OCI-LY7 (cell line): ENCODE measurements at regions not wholly inside any gene's neighbourhood (a gene's known extent, or its start where the extent isn't known, plus 50 kb on each side); places are given as distances from the start of the nearest gene placed in this dataset.
A peak's percentile ranks its signal among the peaks of the same experiment; 100 is the strongest.

ENCODE experiments used
- BruUV-seq: library from RNA; stranded (reverse); fragments of 400-500 nt; replicated peaks from 2 replicates; lab custom pipeline; 2021; lab: Mats Ljungman, UMichigan
- CTCF ChIA-PET: fragments of 300-600 bp; sonication (Branson Sonifier 250); formaldehyde crosslinking; loops from one replicate; lab custom pipeline; 2022; ENCODE audit warnings: antibody characterized with exemption; ENCODE audit not compliant: unreplicated experiment; lab: Charles Lee
- POLR2A ChIA-PET: fragments of 300-600 bp; sonication (Branson Sonifier 250); formaldehyde crosslinking; loops from one replicate; lab custom pipeline; 2022; ENCODE audit warnings: antibody characterized with exemption; lab: Charles Lee
- DNase-seq: peaks from one replicate; pipeline ENCODE4 v3.0.0-alpha.2; 2015; ENCODE audit warnings: low spot score
- H2AFZ ChIP-seq: fragments of 200-600 bp; sonication (generic), shearing (Covaris generic); 2 replicates; pipeline ENCODE4 v1.6.1; 2014; ENCODE audit warnings: mild to moderate bottlenecking, antibody characterized with exemption, low read length, moderate library complexity
- H3K27ac ChIP-seq: fragments of 200-600 bp; sonication (generic); 2 replicates; pipeline ENCODE4 v1.5.1; 2014; ENCODE audit warnings: mixed run types, low read depth, mild to moderate bottlenecking, moderate library complexity, low read length, inconsistent platforms; ENCODE audit not compliant: poor library complexity, severe bottlenecking
- H3K36me3 ChIP-seq: fragments of 200-600 bp; sonication (generic); 2 replicates; pipeline ENCODE4 v1.6.1; 2014; ENCODE audit warnings: mild to moderate bottlenecking, antibody characterized with exemption, low read length, moderate library complexity, mixed read lengths; ENCODE audit not compliant: insufficient read depth
- H3K4me1 ChIP-seq: fragments of 200-600 bp; sonication (generic); 2 replicates; pipeline ENCODE4 v1.5.1; 2014; ENCODE audit warnings: mild to moderate bottlenecking, low read length; ENCODE audit not compliant: insufficient read depth, poor library complexity, severe bottlenecking
- H3K4me2 ChIP-seq: fragments of 200-600 bp; sonication (generic); 2 replicates; pipeline ENCODE4 v1.6.1; 2014; ENCODE audit warnings: mild to moderate bottlenecking, low read length
- H3K4me3 ChIP-seq: fragments of 200-600 bp; sonication (generic); 2 replicates; pipeline ENCODE4 v1.5.1; 2014; ENCODE audit warnings: mild to moderate bottlenecking, low read depth, low read length; ENCODE audit not compliant: poor library complexity, severe bottlenecking
- H3K79me2 ChIP-seq: fragments of 200-600 bp; sonication (generic); 2 replicates; pipeline ENCODE4 v1.6.1; 2016; ENCODE audit warnings: low read depth, mild to moderate bottlenecking, low read length, moderate library complexity, mixed read lengths; ENCODE audit not compliant: insufficient read depth
- H3K9me2 ChIP-seq: fragments of 200-600 bp; sonication (generic); 2 replicates; pipeline ENCODE4 v1.6.1; 2016; ENCODE audit warnings: mild to moderate bottlenecking, low read length, mixed read lengths; ENCODE audit not compliant: insufficient read depth
- H3K9me3 ChIP-seq: fragments of 200-600 bp; sonication (generic); 2 replicates; pipeline ENCODE4 v1.6.1; 2014; ENCODE audit warnings: mild to moderate bottlenecking, mixed run types, low read length, mixed read lengths
- H4K20me1 ChIP-seq: fragments of 200-600 bp; sonication (generic); 2 replicates; pipeline ENCODE4 v1.6.1; 2014; ENCODE audit warnings: mild to moderate bottlenecking, antibody characterized with exemption, low read length, moderate library complexity, mixed read lengths; ENCODE audit not compliant: insufficient read depth
- CTCF ChIP-seq: fragments of 200-600 bp; sonication (generic); conservative IDR thresholded peaks from 2 replicates; pipeline ENCODE4 v1.5.1; 2014; ENCODE audit warnings: mild to moderate bottlenecking, antibody characterized with exemption, low read length, moderate library complexity, mixed read lengths
- EZH2phosphoT487 ChIP-seq: fragments of 200-600 bp; sonication (generic); IDR thresholded peaks from 2 replicates; pipeline ENCODE4 v1.6.1; 2018; ENCODE audit warnings: low read depth, borderline replicate concordance, mild to moderate bottlenecking, mixed run types, antibody characterized with exemption, low read length, moderate library complexity, mixed read lengths
- intact Hi-C: fragments of 100-400 bp; cut with micrococcal nuclease; formaldehyde crosslinking; loops from one replicate; pipeline ENCODE4 v1.10.0; 2022; ENCODE audit not compliant: unreplicated experiment

- H4K20me1 ChIP-seq: no peaks in the 10 kb centered on the region
- H3K4me3 ChIP-seq: no peak overlapping the region
- peak overlapping the region; percentile 77 for H2AFZ ChIP-seq
- H3K27ac ChIP-seq: no peak overlapping the region
- H3K9me2 ChIP-seq: no peaks in the 10 kb centered on the region; the same call in 1 of the 2 replicates
- peaks cover 10% of the 10 kb centered on the region; the same call in 1 of the 2 replicates for H3K9me3 ChIP-seq
- POLR2A ChIA-PET: no interaction called here
- CTCF ChIA-PET: no interaction called here
- peak; percentile 43 for DNase-seq
- TF ChIP-seq CTCF (peak; percentile 72), EZH2phosphoT487 (no peak)
- no TSS peak for BruUV-seq
- 0 out of 2 replicates have a peak, but pooled peaks cover 9% of the 10 kb centered on the region for H3K36me3 ChIP-seq
- peak overlapping the region; percentile 12; the same call in 1 of the 2 replicates for H3K4me2 ChIP-seq
- H3K4me1 ChIP-seq: peaks cover 56% of the 10 kb centered on the region
- intact Hi-C loops: loop anchor here (5.0 kb wide), 1 partner anchor 275 kb away; no protein-coding TSS in a partner anchor
- H3K79me2 ChIP-seq: no peaks in the 10 kb centered on the region
Measured at GRCh38 chr4:23337292-23337691, 552.6 kb downstream of the PPARGC1A start.

DNA sequence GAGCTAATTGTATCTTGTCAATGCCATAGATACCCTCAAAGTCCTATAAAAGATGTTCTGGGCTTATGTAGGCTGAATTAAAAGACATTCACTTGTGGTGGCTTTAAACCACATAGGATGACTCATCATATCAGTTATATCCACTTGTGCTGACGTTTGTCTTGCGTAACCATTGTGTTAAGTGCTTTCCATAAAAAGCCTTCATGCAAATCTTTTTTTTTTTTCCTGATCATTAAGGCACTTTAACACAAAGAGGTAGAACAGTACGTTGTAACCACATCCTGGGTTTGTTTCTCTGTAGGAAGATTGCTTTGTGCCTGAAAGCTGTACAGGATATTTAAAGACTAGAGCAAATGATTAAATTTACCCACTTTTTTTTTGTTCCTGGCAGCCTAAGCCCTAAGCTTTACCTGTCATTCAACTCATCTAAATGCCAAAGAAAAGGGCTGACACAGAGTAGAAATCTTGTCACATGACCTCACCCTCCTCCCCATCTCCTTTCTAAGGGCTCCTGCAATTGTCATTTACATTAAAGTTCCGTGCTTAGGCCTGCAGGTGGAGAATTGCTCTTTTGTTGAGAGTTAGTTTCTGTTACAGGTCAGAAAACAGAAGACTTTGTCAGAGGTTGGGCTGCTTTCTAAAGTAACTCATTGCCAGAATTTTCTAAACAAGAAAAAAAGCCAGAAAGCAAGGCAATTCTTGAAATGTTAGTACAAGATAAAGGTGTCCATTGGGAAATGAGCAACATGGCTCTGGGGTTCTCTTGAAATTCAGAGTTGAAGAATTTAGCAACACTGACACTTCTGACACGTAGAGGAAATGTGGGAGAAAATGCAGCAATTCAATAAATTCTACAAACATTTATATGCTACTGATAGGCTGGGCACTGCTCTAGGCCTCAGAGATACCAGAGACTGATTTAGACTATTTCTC, 555.6 kb downstream of the PPARGC1A start:
- no peaks in the 10 kb centered on the region for H3K79me2 ChIP-seq
- no peaks in the 10 kb centered on the region for H4K20me1 ChIP-seq
- no peaks in the 10 kb centered on the region; the same call in 1 of the 2 replicates for H3K9me2 ChIP-seq
- peak; percentile 76 for TF ChIP-seq CTCF
- TF ChIP-seq EZH2phosphoT487: no peak
- ChIA-PET CTCF (no interaction called here), POLR2A (interaction anchor here (0.7 to 1.0 kb wide), 3 partner anchors 10 to 118 kb away, joined by 3 read pairs; no protein-coding TSS in a partner anchor)
- H3K9me3 ChIP-seq: peaks cover 11% of the 10 kb centered on the region; the same call in 1 of the 2 replicates
- H3K27ac ChIP-seq: peak overlapping the region; percentile 91
- intact Hi-C loops: loop anchor here (2.0 kb wide), 1 partner anchor 15 kb away; no protein-coding TSS in a partner anchor
- peak overlapping the region; percentile 65 for H2AFZ ChIP-seq
- peak overlapping the region; percentile 62 for H3K4me2 ChIP-seq
- H3K36me3 ChIP-seq: 0 out of 2 replicates have a peak, but pooled peaks cover 9% of the 10 kb centered on the region
- BruUV-seq: TSS peak; percentile 95
- peak overlapping the region; percentile 36 for H3K4me3 ChIP-seq
- peaks cover 61% of the 10 kb centered on the region for H3K4me1 ChIP-seq
- DNase-seq: peak; percentile 90
